ENCODE measurements at regions not wholly inside any gene's neighbourhood (a gene's known extent, or its start where the extent isn't known, plus 50 kb on each side); places are given as distances from the start of the nearest gene placed in this dataset.
A peak's percentile ranks its signal among the peaks of the same experiment; 100 is the strongest.

- no peak for TF ChIP-seq CTCF (IDR thresholded peaks at IDR 0.05)
Observed at GRCh38 chr7:125675640-125676039, 746.0 kb upstream of the POT1 start.

GRCh38 chr7:125675169-125675568 is 745.5 kb upstream of the POT1 start:
- no peak for TF ChIP-seq CTCF (IDR thresholded peaks at IDR 0.05)

- TF ChIP-seq CTCF (IDR thresholded peaks at IDR 0.05), result peak; percentile 71
Observed at GRCh38 chr7:125670926-125671572, 741.4 kb upstream of the POT1 start.

GRCh38 chr7:125668321-125668993 is 738.8 kb upstream of the POT1 start:
- TF ChIP-seq CTCF (IDR thresholded peaks at IDR 0.05), result no peak

- no peak for TF ChIP-seq CTCF (IDR thresholded peaks at IDR 0.05)
Observed at GRCh38 chr7:125664625-125665024, 735.0 kb upstream of the POT1 start.

- no peak for TF ChIP-seq CTCF (IDR thresholded peaks at IDR 0.05)
Observed at GRCh38 chr7:125663961-125664360, 734.3 kb upstream of the POT1 start.

- no peak for TF ChIP-seq CTCF (IDR thresholded peaks at IDR 0.05)
Observed at GRCh38 chr7:125661677-125662076, 732.1 kb upstream of the POT1 start.
